ENCODE measurements at regions not wholly inside any gene's neighbourhood (a gene's known extent, or its start where the extent isn't known, plus 50 kb on each side); places are given as distances from the start of the nearest gene placed in this dataset.

- peaks cover 4% of the 10 kb centered on the region for H3K4me1 Mint-ChIP-seq (ENCODE audit: unreplicated experiment)
- H3K4me3 Mint-ChIP-seq (ENCODE audit: unreplicated experiment): no peak overlapping the region
- no peaks in the 10 kb centered on the region for H3K9me3 Mint-ChIP-seq (ENCODE audit: unreplicated experiment)
- TF ChIP-seq CTCF (IDR thresholded peaks at IDR 0.05; ENCODE audit: unreplicated experiment): no peak
- H3K27ac Mint-ChIP-seq (ENCODE audit: unreplicated experiment): no peak overlapping the region
- H3K36me3 Mint-ChIP-seq (ENCODE audit: low read depth, unreplicated experiment): no peaks in the 10 kb centered on the region
- H3K27me3 Mint-ChIP-seq (ENCODE audit: unreplicated experiment): no peaks in the 10 kb centered on the region
- no peak for DNase-seq (ENCODE audit: low spot score)
These were observed 985.4 kb downstream of the DIAPH3 start for GRCh38 chr13:59178344-59178743.

- no peak for TF ChIP-seq CTCF (IDR thresholded peaks at IDR 0.05; ENCODE audit: unreplicated experiment)
- no peak overlapping the region for H3K4me3 Mint-ChIP-seq (ENCODE audit: unreplicated experiment)
- no peaks in the 10 kb centered on the region for H3K27me3 Mint-ChIP-seq (ENCODE audit: unreplicated experiment)
- H3K9me3 Mint-ChIP-seq (ENCODE audit: unreplicated experiment): no peaks in the 10 kb centered on the region
- no peak for DNase-seq (ENCODE audit: low spot score)
- peaks cover 4% of the 10 kb centered on the region for H3K4me1 Mint-ChIP-seq (ENCODE audit: unreplicated experiment)
- no peak overlapping the region for H3K27ac Mint-ChIP-seq (ENCODE audit: unreplicated experiment)
- H3K36me3 Mint-ChIP-seq (ENCODE audit: low read depth, unreplicated experiment): no peaks in the 10 kb centered on the region
These were observed 981.5 kb downstream of the DIAPH3 start for GRCh38 chr13:59182241-59182640.

- Mint-ChIP-seq H3K4me3 (ENCODE audit: unreplicated experiment) (no peak overlapping the region), H3K27ac (ENCODE audit: unreplicated experiment) (no peak overlapping the region), H3K36me3 (ENCODE audit: low read depth, unreplicated experiment) (no peaks in the 10 kb centered on the region), H3K4me1 (ENCODE audit: unreplicated experiment) (no peaks in the 10 kb centered on the region), H3K9me3 (ENCODE audit: unreplicated experiment) (no peaks in the 10 kb centered on the region), H3K27me3 (ENCODE audit: unreplicated experiment) (peaks cover 1% of the 10 kb centered on the region)
- DNase-seq (ENCODE audit: low spot score): no peak
- no peak for TF ChIP-seq CTCF (IDR thresholded peaks at IDR 0.05; ENCODE audit: unreplicated experiment)
These were observed 966.3 kb downstream of the DIAPH3 start for GRCh38 chr13:59197397-59197796.

GRCh38 chr13:59201841-59202240 is 961.9 kb downstream of the DIAPH3 start:
- no peaks in the 10 kb centered on the region for H3K4me1 Mint-ChIP-seq (ENCODE audit: unreplicated experiment)
- no peaks in the 10 kb centered on the region for H3K9me3 Mint-ChIP-seq (ENCODE audit: unreplicated experiment)
- no peak overlapping the region for H3K4me3 Mint-ChIP-seq (ENCODE audit: unreplicated experiment)
- no peak overlapping the region for H3K27ac Mint-ChIP-seq (ENCODE audit: unreplicated experiment)
- DNase-seq (ENCODE audit: low spot score): no peak
- no peaks in the 10 kb centered on the region for H3K27me3 Mint-ChIP-seq (ENCODE audit: unreplicated experiment)
- TF ChIP-seq CTCF (IDR thresholded peaks at IDR 0.05; ENCODE audit: unreplicated experiment): no peak
- no peaks in the 10 kb centered on the region for H3K36me3 Mint-ChIP-seq (ENCODE audit: low read depth, unreplicated experiment)

- no peaks in the 10 kb centered on the region for H3K36me3 Mint-ChIP-seq (ENCODE audit: low read depth, unreplicated experiment)
- no peak overlapping the region for H3K27ac Mint-ChIP-seq (ENCODE audit: unreplicated experiment)
- no peak overlapping the region for H3K4me3 Mint-ChIP-seq (ENCODE audit: unreplicated experiment)
- DNase-seq (ENCODE audit: low spot score): no peak
- no peaks in the 10 kb centered on the region for H3K27me3 Mint-ChIP-seq (ENCODE audit: unreplicated experiment)
- no peaks in the 10 kb centered on the region for H3K4me1 Mint-ChIP-seq (ENCODE audit: unreplicated experiment)
- no peak for TF ChIP-seq CTCF (IDR thresholded peaks at IDR 0.05; ENCODE audit: unreplicated experiment)
- H3K9me3 Mint-ChIP-seq (ENCODE audit: unreplicated experiment): no peaks in the 10 kb centered on the region
These were observed 959.9 kb downstream of the DIAPH3 start for GRCh38 chr13:59203855-59204254.

All from endothelial cell (in vitro differentiated cells).